Bronchial epithelial cell (primary cell): ENCODE measurements at regions not wholly inside any gene's neighbourhood (a gene's known extent, or its start where the extent isn't known, plus 50 kb on each side); places are given as distances from the start of the nearest gene placed in this dataset.

Experiments
- DNase-seq: peaks from one replicate; pipeline ENCODE4 v3.0.0-alpha.2; 2010; ENCODE audit warnings: low read depth
- FAIRE-seq: peaks from 2 replicates; lab custom pipeline; 2011; peaks lifted over from hg19 to GRCh38; lab: Jason Lieb, UNC
- H3K27me3 ChIP-seq: 2 replicates; pipeline ENCODE4 v1.5.1; 2011; ENCODE audit warnings: low read length; ENCODE audit not compliant: control insufficient read depth, insufficient read depth
- H3K36me3 ChIP-seq: 2 replicates; pipeline ENCODE4 v1.5.1; 2011; ENCODE audit warnings: low read length; ENCODE audit not compliant: control insufficient read depth, insufficient read depth
- H3K4me3 ChIP-seq: 2 replicates; pipeline ENCODE4 v1.5.1; 2011; ENCODE audit warnings: mild to moderate bottlenecking, low read depth, low read length, control low read depth
- TF ChIP-seq, protein P1 (sequence below): IDR thresholded peaks from 2 replicates; pipeline ENCODE4 v1.5.1; 2011; ENCODE audit warnings: mild to moderate bottlenecking, moderate library complexity, low read length, control low read depth, inconsistent platforms; ENCODE audit not compliant: insufficient read depth, severe bottlenecking

GRCh38 chr5:56681346-56681745 lies 134.0 kb upstream of the MAP3K1 start:
- TF ChIP-seq, protein P1, sequence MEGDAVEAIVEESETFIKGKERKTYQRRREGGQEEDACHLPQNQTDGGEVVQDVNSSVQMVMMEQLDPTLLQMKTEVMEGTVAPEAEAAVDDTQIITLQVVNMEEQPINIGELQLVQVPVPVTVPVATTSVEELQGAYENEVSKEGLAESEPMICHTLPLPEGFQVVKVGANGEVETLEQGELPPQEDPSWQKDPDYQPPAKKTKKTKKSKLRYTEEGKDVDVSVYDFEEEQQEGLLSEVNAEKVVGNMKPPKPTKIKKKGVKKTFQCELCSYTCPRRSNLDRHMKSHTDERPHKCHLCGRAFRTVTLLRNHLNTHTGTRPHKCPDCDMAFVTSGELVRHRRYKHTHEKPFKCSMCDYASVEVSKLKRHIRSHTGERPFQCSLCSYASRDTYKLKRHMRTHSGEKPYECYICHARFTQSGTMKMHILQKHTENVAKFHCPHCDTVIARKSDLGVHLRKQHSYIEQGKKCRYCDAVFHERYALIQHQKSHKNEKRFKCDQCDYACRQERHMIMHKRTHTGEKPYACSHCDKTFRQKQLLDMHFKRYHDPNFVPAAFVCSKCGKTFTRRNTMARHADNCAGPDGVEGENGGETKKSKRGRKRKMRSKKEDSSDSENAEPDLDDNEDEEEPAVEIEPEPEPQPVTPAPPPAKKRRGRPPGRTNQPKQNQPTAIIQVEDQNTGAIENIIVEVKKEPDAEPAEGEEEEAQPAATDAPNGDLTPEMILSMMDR: no peak
- DNase-seq (no peak), FAIRE-seq (no peak)

DNA sequence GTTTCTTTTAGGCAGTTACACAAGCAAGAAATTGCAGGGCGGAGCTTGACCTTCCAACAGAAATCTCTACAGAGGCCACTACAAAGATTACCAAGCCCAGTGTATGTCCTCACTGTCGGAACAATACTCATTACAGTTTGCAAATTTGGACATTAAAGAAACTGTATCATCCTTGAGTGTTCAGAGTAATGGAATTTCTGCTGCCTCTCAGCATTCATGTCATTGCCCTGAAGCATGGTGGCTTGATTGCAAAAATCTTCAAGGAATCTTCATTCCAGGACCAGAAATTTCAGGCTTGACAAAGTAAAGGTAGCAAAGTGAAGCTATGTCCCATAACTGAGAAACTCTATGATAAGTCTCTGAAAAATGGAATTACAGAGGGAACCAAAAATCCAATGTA lies 134.6 kb upstream of the MAP3K1 start:
- no peak for DNase-seq
- no peak for FAIRE-seq
- TF ChIP-seq, protein P1: no peak
- no peak overlapping the region for H3K4me3 ChIP-seq
- no peaks in the 10 kb centered on the region for H3K36me3 ChIP-seq
- no peaks in the 10 kb centered on the region for H3K27me3 ChIP-seq

More at GRCh38 chr5:56681346-56681745, 134.0 kb upstream of the MAP3K1 start:
- Histone ChIP-seq H3K27me3 (no peaks in the 10 kb centered on the region), H3K36me3 (no peaks in the 10 kb centered on the region), H3K4me3 (no peak overlapping the region)

DNA sequence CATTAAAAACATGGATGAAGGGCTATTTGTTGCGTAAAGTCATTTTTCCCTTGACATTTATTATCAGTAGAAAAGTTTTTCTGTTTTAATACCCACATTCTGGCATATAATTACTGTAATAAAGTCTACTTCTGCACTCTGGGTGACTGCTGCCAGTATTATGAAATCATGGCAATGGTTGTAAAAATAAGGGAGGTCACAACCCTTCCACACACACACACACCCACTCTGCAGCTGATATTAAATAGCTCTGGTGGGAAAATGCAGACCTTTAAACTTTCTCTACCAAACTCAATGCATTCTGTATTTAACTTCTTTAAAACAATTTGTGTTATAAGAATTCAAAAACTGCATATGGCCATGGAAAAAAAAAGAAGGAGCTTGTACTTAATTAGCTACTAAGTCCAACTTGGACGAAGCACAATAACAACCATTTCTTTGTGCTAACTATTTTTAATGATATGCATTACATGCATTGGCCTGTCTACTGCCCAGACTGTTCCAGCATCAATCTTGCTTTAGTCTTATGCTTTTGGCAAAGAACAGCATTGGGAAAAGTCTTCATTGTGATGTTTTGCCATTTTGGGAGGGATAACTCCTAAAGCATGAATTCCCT lies 137.6 kb upstream of the MAP3K1 start:
- Histone ChIP-seq H3K4me3 (no peak overlapping the region), H3K36me3 (no peaks in the 10 kb centered on the region), H3K27me3 (no peaks in the 10 kb centered on the region)
- FAIRE-seq (no peak), DNase-seq (no peak)
- TF ChIP-seq, protein P1: no peak

- FAIRE-seq: no peak
- no peaks in the 10 kb centered on the region for H3K36me3 ChIP-seq
- no peaks in the 10 kb centered on the region for H3K27me3 ChIP-seq
- TF ChIP-seq, protein P1: no peak
- peak; percentile 9 for DNase-seq
- no peak overlapping the region for H3K4me3 ChIP-seq
Observed at GRCh38 chr5:56676091-56676768, 139.1 kb upstream of the MAP3K1 start.

GRCh38 chr5:56674441-56674840 lies 140.9 kb upstream of the MAP3K1 start:
- Histone ChIP-seq H3K36me3 (no peaks in the 10 kb centered on the region), H3K27me3 (no peaks in the 10 kb centered on the region), H3K4me3 (no peak overlapping the region)
- no peak for FAIRE-seq
- TF ChIP-seq, protein P1: no peak
- DNase-seq: no peak

- Histone ChIP-seq H3K4me3 (no peak overlapping the region), H3K36me3 (no peaks in the 10 kb centered on the region), H3K27me3 (no peaks in the 10 kb centered on the region)
- FAIRE-seq (no peak), DNase-seq (no peak)
- TF ChIP-seq, protein P1: no peak
Observed at GRCh38 chr5:56673171-56673570, 142.2 kb upstream of the MAP3K1 start.
